NCI-H82 treated with DMSO at 0.1 percent for 48 hours (cell line): ENCODE measurements at regions not wholly inside any gene's neighbourhood (a gene's known extent, or its start where the extent isn't known, plus 50 kb on each side); places are given as distances from the start of the nearest gene placed in this dataset.
"Not testable (repeated sequence)": the region's sequence is repeated elsewhere in the genome, so short reads cannot be mapped to it uniquely, and the experiment has no call there.

ENCODE experiments used
- DNase-seq: peaks from one replicate; lab custom pipeline; 2025; ENCODE audit not compliant: unreplicated experiment; lab: John Stamatoyannopoulos, UW

GRCh38 chr3:144873066-144873465 is 901.4 kb downstream of the DIPK2A start:
- no peak for DNase-seq

- DNase-seq: no peak
Observed at GRCh38 chr3:144875211-144875610, 903.6 kb downstream of the DIPK2A start.

- no peak for DNase-seq
Observed at GRCh38 chr3:144877356-144877755, 905.7 kb downstream of the DIPK2A start.

GRCh38 chr3:144879701-144880100 is 908.1 kb downstream of the DIPK2A start:
- DNase-seq: no peak

GRCh38 chr3:144893980-144894379 is 922.4 kb downstream of the DIPK2A start:
- DNase-seq: no peak

GRCh38 chr3:144894576-144894975 is 923.0 kb downstream of the DIPK2A start:
- no peak for DNase-seq

GRCh38 chr3:144900366-144900765 is 928.7 kb downstream of the DIPK2A start:
- DNase-seq: no peak

GRCh38 chr3:144907581-144907980 is 936.0 kb downstream of the DIPK2A start:
- not testable (repeated sequence) for DNase-seq

- DNase-seq: no peak
Observed at GRCh38 chr3:144912968-144913367, 941.3 kb downstream of the DIPK2A start.

- no peak for DNase-seq
Observed at GRCh38 chr3:144915202-144915601, 943.6 kb downstream of the DIPK2A start.

GRCh38 chr3:144921710-144922109 is 950.1 kb downstream of the DIPK2A start:
- no peak for DNase-seq

- DNase-seq: no peak
Observed at GRCh38 chr3:144923046-144923775, 951.6 kb downstream of the DIPK2A start.

GRCh38 chr3:144930431-144930830 is 958.8 kb downstream of the DIPK2A start:
- no peak for DNase-seq

GRCh38 chr3:144931590-144931989 is 960.0 kb downstream of the DIPK2A start:
- no peak for DNase-seq

- DNase-seq: no peak
Observed at GRCh38 chr3:144942093-144942837, 970.6 kb downstream of the DIPK2A start.

GRCh38 chr3:144942838-144943197 is 971.2 kb downstream of the DIPK2A start:
- no peak for DNase-seq

- no peak for DNase-seq
Observed at GRCh38 chr3:144947895-144948294, 976.3 kb downstream of the DIPK2A start.

- DNase-seq: no peak
Observed at GRCh38 chr3:144948711-144949110, 977.1 kb downstream of the DIPK2A start.

- no peak for DNase-seq
Observed at GRCh38 chr3:144953959-144954358, 982.3 kb downstream of the DIPK2A start.

GRCh38 chr3:144957398-144958101 is 985.9 kb downstream of the DIPK2A start:
- no peak for DNase-seq

GRCh38 chr3:144963810-144964209 is 992.2 kb downstream of the DIPK2A start:
- no peak for DNase-seq

GRCh38 chr3:144966560-144966959 is 994.9 kb downstream of the DIPK2A start:
- no peak for DNase-seq
